ENCODE measurements at regions not wholly inside any gene's neighbourhood (a gene's known extent, or its start where the extent isn't known, plus 50 kb on each side); places are given as distances from the start of the nearest gene placed in this dataset.

DNA sequence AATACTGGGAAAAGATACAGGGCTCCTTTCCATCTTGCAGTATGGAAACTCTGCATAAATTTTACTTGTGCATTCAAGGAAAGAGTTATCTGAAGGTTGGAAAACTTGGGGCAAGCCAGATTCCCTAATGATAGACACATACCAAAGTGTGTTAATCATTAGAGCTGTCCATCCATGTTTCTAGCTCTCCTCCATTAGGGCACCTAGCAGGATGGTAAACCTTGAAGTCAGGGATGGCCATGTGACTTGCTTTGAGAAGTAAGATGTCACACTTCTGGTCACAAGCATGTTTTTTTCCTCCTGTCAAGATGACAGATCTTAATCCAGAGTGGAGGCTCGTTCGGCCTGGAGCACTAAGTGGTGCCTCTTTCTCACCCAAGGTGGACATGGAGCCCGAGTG, 241.9 kb upstream of the RUNX1 start:
- Histone ChIP-seq H3K9me3 (replicated peaks; ENCODE audit: insufficient read depth, low read length) (no peaks in the 10 kb centered on the region), H3K9me2 (replicated peaks; ENCODE audit: insufficient read depth, low read length) (no peaks in the 10 kb centered on the region), H3K4me3 (ENCODE audit: low read length) (no peak overlapping the region), H3K27ac (ENCODE audit: low read length) (no peak overlapping the region), H3K4me1 (ENCODE audit: low read length) (0 out of 2 replicates have a peak, but pooled peaks cover 5% of the 10 kb centered on the region), H3K36me3 (replicated peaks; ENCODE audit: insufficient read depth, low read length) (no peaks in the 10 kb centered on the region), H3K4me2 (ENCODE audit: low read depth, low read length) (no peak overlapping the region), H3K79me2 (ENCODE audit: low read length) (no peaks in the 10 kb centered on the region), H4K20me1 (ENCODE audit: insufficient read depth, low read length) (no peaks in the 10 kb centered on the region), H2AFZ (ENCODE audit: low read length) (no peak overlapping the region), H3K27me3 (replicated peaks; ENCODE audit: insufficient read depth, low read length) (no peaks in the 10 kb centered on the region), H3F3A (ENCODE audit: insufficient read depth, low read length) (no peaks in the 10 kb centered on the region), H3K9ac (ENCODE audit: low read length) (no peak overlapping the region)
- TF ChIP-seq EZH2 (optimal IDR thresholded peaks at IDR 0.05; ENCODE audit: low read depth, low read length): no peak
- TF ChIP-seq, protein P1, sequence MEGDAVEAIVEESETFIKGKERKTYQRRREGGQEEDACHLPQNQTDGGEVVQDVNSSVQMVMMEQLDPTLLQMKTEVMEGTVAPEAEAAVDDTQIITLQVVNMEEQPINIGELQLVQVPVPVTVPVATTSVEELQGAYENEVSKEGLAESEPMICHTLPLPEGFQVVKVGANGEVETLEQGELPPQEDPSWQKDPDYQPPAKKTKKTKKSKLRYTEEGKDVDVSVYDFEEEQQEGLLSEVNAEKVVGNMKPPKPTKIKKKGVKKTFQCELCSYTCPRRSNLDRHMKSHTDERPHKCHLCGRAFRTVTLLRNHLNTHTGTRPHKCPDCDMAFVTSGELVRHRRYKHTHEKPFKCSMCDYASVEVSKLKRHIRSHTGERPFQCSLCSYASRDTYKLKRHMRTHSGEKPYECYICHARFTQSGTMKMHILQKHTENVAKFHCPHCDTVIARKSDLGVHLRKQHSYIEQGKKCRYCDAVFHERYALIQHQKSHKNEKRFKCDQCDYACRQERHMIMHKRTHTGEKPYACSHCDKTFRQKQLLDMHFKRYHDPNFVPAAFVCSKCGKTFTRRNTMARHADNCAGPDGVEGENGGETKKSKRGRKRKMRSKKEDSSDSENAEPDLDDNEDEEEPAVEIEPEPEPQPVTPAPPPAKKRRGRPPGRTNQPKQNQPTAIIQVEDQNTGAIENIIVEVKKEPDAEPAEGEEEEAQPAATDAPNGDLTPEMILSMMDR (IDR thresholded peaks at IDR 0.05; ENCODE audit: low read length): no peak
- no peak for TF ChIP-seq EZH2phosphoT487 (IDR thresholded peaks at IDR 0.05; ENCODE audit: low read length)
- DNase-seq: no peak

DNA sequence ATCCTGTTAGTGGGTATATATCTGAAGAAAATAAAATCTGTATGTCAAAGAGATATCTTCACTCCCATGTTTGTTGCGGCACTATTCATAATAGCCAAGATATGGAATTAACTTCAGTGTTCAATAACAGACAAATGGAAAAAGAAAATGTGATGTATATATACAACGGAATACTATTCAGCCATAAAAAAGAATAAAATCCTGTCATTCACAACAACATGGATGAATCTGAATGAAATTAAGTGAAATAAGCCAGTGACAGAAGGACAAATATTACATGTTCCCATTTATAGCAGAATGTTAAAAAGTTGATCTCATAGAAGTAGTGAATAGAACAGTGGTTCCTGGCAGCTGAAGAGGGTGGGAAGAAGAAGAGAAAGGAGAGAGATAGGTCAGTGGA, 239.1 kb upstream of the RUNX1 start:
- Histone ChIP-seq H3K36me3 (replicated peaks; ENCODE audit: insufficient read depth, low read length) (no peaks in the 10 kb centered on the region), H3K4me2 (ENCODE audit: low read depth, low read length) (no peak overlapping the region), H4K20me1 (ENCODE audit: insufficient read depth, low read length) (no peaks in the 10 kb centered on the region), H3K27me3 (replicated peaks; ENCODE audit: insufficient read depth, low read length) (no peaks in the 10 kb centered on the region), H3K4me3 (ENCODE audit: low read length) (no peak overlapping the region), H3K27ac (ENCODE audit: low read length) (no peak overlapping the region), H3K9me3 (replicated peaks; ENCODE audit: insufficient read depth, low read length) (no peaks in the 10 kb centered on the region), H3K79me2 (ENCODE audit: low read length) (no peaks in the 10 kb centered on the region), H3K4me1 (ENCODE audit: low read length) (no peaks in the 10 kb centered on the region), H3F3A (ENCODE audit: insufficient read depth, low read length) (no peaks in the 10 kb centered on the region), H2AFZ (ENCODE audit: low read length) (no peak overlapping the region), H3K9ac (ENCODE audit: low read length) (no peak overlapping the region), H3K9me2 (replicated peaks; ENCODE audit: insufficient read depth, low read length) (no peaks in the 10 kb centered on the region)
- TF ChIP-seq, protein P1 (IDR thresholded peaks at IDR 0.05; ENCODE audit: low read length): no peak
- no peak for TF ChIP-seq EZH2 (optimal IDR thresholded peaks at IDR 0.05; ENCODE audit: low read depth, low read length)
- TF ChIP-seq EZH2phosphoT487 (IDR thresholded peaks at IDR 0.05; ENCODE audit: low read length): no peak
- DNase-seq: no peak

DNA sequence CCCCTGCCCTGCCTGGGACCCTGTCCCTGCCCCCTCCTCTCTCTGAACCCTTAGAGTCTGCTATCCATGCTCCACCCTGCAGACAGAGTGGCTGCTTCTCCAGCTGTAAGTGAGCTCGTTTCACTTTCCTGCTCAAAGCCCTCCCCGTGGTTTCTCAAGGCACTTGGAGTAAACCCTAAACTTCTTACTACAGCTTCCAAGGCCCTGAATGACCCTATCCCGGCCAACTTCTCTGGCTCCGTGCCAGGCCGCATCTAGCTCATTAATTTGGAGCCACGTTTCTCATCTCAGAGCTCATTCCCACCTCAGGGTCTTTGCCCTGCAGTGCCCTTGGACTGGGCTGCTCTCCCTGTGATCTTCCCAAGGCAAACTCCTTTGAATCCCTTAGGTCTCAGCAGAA, 235.1 kb upstream of the RUNX1 start:
- Histone ChIP-seq H3K36me3 (replicated peaks; ENCODE audit: insufficient read depth, low read length) (no peaks in the 10 kb centered on the region), H3K27me3 (replicated peaks; ENCODE audit: insufficient read depth, low read length) (no peaks in the 10 kb centered on the region), H3K27ac (ENCODE audit: low read length) (no peak overlapping the region), H3K9me3 (replicated peaks; ENCODE audit: insufficient read depth, low read length) (no peaks in the 10 kb centered on the region), H3K4me2 (ENCODE audit: low read depth, low read length) (no peak overlapping the region), H3K4me3 (ENCODE audit: low read length) (no peak overlapping the region), H3K9ac (ENCODE audit: low read length) (no peak overlapping the region), H3K79me2 (ENCODE audit: low read length) (no peaks in the 10 kb centered on the region), H3K4me1 (ENCODE audit: low read length) (no peaks in the 10 kb centered on the region), H4K20me1 (ENCODE audit: insufficient read depth, low read length) (no peaks in the 10 kb centered on the region), H2AFZ (ENCODE audit: low read length) (no peak overlapping the region), H3F3A (ENCODE audit: insufficient read depth, low read length) (no peaks in the 10 kb centered on the region), H3K9me2 (replicated peaks; ENCODE audit: insufficient read depth, low read length) (no peaks in the 10 kb centered on the region)
- no peak for DNase-seq
- TF ChIP-seq EZH2phosphoT487 (IDR thresholded peaks at IDR 0.05; ENCODE audit: low read length) (no peak), EZH2 (optimal IDR thresholded peaks at IDR 0.05; ENCODE audit: low read depth, low read length) (no peak)
- TF ChIP-seq, protein P1 (IDR thresholded peaks at IDR 0.05; ENCODE audit: low read length): no peak
